HG03457 (cell line): ENCODE measurements at regions not wholly inside any gene's neighbourhood (a gene's known extent, or its start where the extent isn't known, plus 50 kb on each side); places are given as distances from the start of the nearest gene placed in this dataset.

Experiments
- ATAC-seq: cut with Tn5 transposase; IDR thresholded peaks from one replicate; pipeline ENCODE4 v1.9.1; 2021; ENCODE audit warnings: moderate number of reproducible peaks; ENCODE audit not compliant: unreplicated experiment

- no peak for ATAC-seq
Measured at GRCh38 chr15:93882141-93882540, 349.2 kb upstream of the MCTP2 start.

- no peak for ATAC-seq
Measured at GRCh38 chr15:93881310-93881709, 350.1 kb upstream of the MCTP2 start.

GRCh38 chr15:93880358-93880757 is 351.0 kb upstream of the MCTP2 start:
- ATAC-seq, result no peak

GRCh38 chr15:93870583-93870982 is 360.8 kb upstream of the MCTP2 start:
- ATAC-seq, result no peak

- ATAC-seq, result no peak
Measured at GRCh38 chr15:93866948-93867347, 364.4 kb upstream of the MCTP2 start.

GRCh38 chr15:93866476-93866875 is 364.9 kb upstream of the MCTP2 start:
- ATAC-seq, result no peak

- no peak for ATAC-seq
Measured at GRCh38 chr15:93865586-93865985, 365.8 kb upstream of the MCTP2 start.

- ATAC-seq, result no peak
Measured at GRCh38 chr15:93862791-93863190, 368.6 kb upstream of the MCTP2 start.

GRCh38 chr15:93861956-93862741 is 369.2 kb upstream of the MCTP2 start:
- ATAC-seq, result no peak

- no peak for ATAC-seq
Measured at GRCh38 chr15:93861413-93861812, 369.9 kb upstream of the MCTP2 start.

GRCh38 chr15:93860701-93861100 is 370.7 kb upstream of the MCTP2 start:
- no peak for ATAC-seq

GRCh38 chr15:93859176-93859575 is 372.2 kb upstream of the MCTP2 start:
- ATAC-seq, result no peak

- ATAC-seq, result no peak
Measured at GRCh38 chr15:93855181-93855826, 376.1 kb upstream of the MCTP2 start.

- ATAC-seq, result no peak
Measured at GRCh38 chr15:93854088-93854487, 377.3 kb upstream of the MCTP2 start.

GRCh38 chr15:93852761-93853160 is 378.6 kb upstream of the MCTP2 start:
- ATAC-seq, result no peak

GRCh38 chr15:93848490-93848889 is 382.9 kb upstream of the MCTP2 start:
- no peak for ATAC-seq

GRCh38 chr15:93848076-93848475 is 383.3 kb upstream of the MCTP2 start:
- no peak for ATAC-seq

- no peak for ATAC-seq
Measured at GRCh38 chr15:93846148-93846547, 385.2 kb upstream of the MCTP2 start.

- no peak for ATAC-seq
Measured at GRCh38 chr15:93837450-93837849, 393.9 kb upstream of the MCTP2 start.

- no peak for ATAC-seq
Measured at GRCh38 chr15:93835344-93835743, 396.0 kb upstream of the MCTP2 start.

- ATAC-seq, result no peak
Measured at GRCh38 chr15:93831641-93832040, 399.7 kb upstream of the MCTP2 start.

GRCh38 chr15:93830221-93831080 is 400.9 kb upstream of the MCTP2 start:
- ATAC-seq, result no peak
